ENCODE measurements at regions not wholly inside any gene's neighbourhood (a gene's known extent, or its start where the extent isn't known, plus 50 kb on each side); places are given as distances from the start of the nearest gene placed in this dataset.

DNA sequence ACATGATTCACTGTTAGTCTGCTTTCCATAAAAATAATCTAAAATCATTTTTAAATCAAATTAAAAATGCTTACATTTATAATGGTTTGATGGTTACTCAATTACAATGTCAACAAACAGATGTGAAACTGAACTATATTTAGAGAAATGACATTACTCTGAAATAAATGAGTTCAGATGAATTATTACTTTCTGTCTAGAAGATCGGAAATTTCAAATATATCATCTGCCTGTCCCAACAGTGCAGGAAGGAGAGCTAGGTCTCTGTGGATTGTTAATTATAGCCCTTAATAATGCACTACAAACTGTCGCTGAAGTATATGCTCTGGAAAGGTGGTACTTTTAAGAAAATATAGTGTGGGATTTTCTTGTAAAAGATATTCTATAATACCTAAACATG lies 109.8 kb downstream of the DSEL start (continued):
- TF ChIP-seq BACH1 (IDR thresholded peaks at IDR 0.05; ENCODE audit: low read length) (no peak), POLR2AphosphoS5 (IDR thresholded peaks at IDR 0.05; ENCODE audit: low read depth, low read length) (no peak), ATF3 (IDR thresholded peaks at IDR 0.05; ENCODE audit: insufficient read depth, low read depth, low read length) (no peak), SP2 (IDR thresholded peaks at IDR 0.05; ENCODE audit: low read length) (no peak), RFX5 (IDR thresholded peaks at IDR 0.05; ENCODE audit: borderline replicate concordance, low read depth, low read length) (no peak), CBX5 (IDR thresholded peaks at IDR 0.05; ENCODE audit: low read depth, low read length) (no peak)

Measured in H1 (cell line).